SK-N-MC (cell line): ENCODE measurements at regions not wholly inside any gene's neighbourhood (a gene's known extent, or its start where the extent isn't known, plus 50 kb on each side); places are given as distances from the start of the nearest gene placed in this dataset.

ENCODE experiments used
- EZH2 ChIP-seq: fragments of 200-600 bp; sonication (generic); IDR thresholded peaks from one replicate; pipeline ENCODE4 v1.6.1; 2017; ENCODE audit warnings: antibody characterized with exemption
- FOXP2 ChIP-seq: optimal IDR thresholded peaks from 2 replicates; pipeline ENCODE3; 2011; ENCODE audit warnings: mild to moderate bottlenecking, moderate library complexity; ENCODE audit not compliant: insufficient read depth; ENCODE audit errors: extremely low read length, control extremely low read depth
- POLR2AphosphoS5 ChIP-seq: IDR thresholded peaks from 2 replicates; pipeline ENCODE4 v1.6.1; 2012; ENCODE audit warnings: mild to moderate bottlenecking, low read depth, low read length, borderline replicate concordance

- no peak for TF ChIP-seq EZH2
- no peak for TF ChIP-seq POLR2AphosphoS5
- TF ChIP-seq FOXP2, result no peak
Measured at GRCh38 chr15:37548116-37548515, 386.3 kb upstream of the TMCO5A start.
